ENCODE measurements at regions not wholly inside any gene's neighbourhood (a gene's known extent, or its start where the extent isn't known, plus 50 kb on each side); places are given as distances from the start of the nearest gene placed in this dataset.

- DNase-seq, result no peak
Measured at GRCh38 chr7:13047061-13047460, 359.6 kb downstream of the ARL4A start.

DNA sequence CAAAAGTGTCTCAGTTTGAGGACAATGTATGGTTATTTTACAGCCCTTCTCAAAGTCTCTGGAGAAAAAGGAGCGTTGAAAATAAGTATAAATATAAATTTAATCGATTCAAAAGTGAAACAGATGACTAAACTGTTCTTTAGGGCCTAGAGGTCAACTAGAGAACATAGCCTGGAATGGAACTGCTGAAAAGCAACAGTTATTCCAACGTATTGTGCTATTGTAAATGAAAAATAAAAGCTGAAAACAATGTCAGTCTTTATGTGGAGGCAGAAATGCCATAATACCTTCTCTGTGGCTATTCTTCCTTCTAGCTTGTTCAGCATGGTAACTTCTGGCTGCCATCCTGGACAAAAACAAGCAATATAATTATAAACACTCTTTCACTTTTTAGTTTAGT is 362.5 kb downstream of the ARL4A start:
- DNase-seq, result no peak

DNA sequence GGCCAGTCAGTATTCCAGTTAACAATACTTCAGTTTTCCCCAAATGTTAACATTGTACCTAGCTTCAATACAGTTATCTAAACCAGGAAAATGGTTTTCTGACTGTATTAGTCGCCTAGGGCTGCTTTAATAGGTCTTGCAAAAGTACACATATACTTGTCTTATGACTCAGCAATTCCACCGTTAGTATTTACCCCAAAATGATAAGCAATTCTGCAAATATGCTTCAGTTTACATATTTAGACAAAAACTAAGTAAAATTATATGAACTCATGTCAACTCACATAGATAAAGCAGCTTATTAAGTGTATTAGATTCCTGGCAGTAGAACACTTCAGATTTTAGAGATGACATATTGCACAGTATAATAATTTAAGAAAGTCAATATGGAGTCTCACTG is 363.3 kb downstream of the ARL4A start:
- DNase-seq, result no peak

DNA sequence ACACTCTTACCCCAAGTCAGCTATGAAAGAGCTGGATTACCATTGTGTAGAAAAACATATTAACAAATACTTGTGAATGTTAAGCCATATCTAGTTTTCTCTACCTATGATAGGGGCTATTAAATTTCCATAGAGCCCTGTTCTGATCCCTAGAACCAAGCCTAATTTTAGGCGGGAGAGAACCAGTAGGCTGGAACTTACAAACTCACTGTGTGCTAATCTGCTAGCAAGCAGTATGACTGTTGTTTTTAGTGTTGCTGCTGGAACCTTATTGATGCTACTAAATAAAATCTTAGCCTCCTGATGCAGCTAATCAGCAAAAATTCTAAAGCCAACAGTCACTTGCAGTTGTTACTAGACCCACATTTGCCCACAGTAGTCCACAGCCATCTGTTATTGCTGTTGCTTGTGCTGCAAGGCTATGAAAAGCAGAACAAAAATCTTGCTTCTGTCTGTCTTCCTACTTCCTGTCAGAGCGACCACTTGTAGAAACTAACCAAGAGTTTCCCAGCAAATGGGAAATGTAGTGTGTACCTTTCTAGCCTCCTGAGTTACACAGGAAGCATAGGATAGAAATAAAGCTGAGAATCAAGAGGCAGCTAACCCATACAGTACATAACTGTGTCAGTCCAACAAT is 368.4 kb downstream of the ARL4A start:
- DNase-seq, result no peak

GRCh38 chr7:13057462-13058200 is 370.2 kb downstream of the ARL4A start:
- DNase-seq, result no peak

DNA sequence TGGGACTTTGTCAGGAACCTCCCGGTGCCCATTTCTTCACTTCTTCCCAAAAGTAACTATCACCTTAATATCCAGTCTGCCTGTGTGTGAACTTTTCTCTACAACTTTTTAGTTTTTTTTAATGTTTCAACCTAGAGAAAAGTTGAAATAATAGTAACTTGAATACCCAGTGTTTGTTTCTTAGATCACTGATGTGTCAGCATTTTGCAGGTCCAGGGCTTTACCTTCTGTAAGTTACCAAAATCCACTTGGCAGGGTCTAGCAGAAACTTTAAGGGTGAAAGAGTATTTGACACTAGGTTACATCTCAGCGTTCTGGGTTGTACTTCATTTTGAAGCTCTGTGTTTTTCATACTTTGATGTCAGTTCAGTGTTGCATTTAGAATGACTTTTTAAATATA is 372.7 kb downstream of the ARL4A start:
- DNase-seq, result no peak

GRCh38 chr7:13061115-13061514 is 373.7 kb downstream of the ARL4A start:
- no peak for DNase-seq

DNA sequence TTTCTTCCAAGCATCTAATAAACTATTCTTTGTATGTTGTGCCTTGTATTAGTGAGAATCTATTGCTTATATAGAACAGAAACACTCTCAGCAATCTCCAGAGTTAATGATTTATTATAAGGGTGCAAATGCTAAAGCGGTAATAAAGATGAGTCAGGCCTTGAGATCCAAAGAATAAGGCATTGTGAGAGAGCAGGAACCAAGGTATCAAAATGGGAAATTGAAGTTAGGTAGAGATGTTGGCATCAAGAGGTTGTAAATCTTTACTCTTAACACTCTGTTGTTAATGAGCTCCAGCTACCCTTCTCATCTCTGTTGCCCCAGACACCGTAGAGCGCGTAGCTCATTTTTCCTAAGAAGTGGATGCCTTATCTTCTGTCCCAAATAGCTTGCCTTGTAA is 375.2 kb downstream of the ARL4A start:
- no peak for DNase-seq

GRCh38 chr7:13067036-13067435 is 379.6 kb downstream of the ARL4A start:
- no peak for DNase-seq

GRCh38 chr7:13068032-13068431 is 380.6 kb downstream of the ARL4A start:
- no peak for DNase-seq

- no peak for DNase-seq
Measured at GRCh38 chr7:13069841-13070240, 382.4 kb downstream of the ARL4A start.

DNA sequence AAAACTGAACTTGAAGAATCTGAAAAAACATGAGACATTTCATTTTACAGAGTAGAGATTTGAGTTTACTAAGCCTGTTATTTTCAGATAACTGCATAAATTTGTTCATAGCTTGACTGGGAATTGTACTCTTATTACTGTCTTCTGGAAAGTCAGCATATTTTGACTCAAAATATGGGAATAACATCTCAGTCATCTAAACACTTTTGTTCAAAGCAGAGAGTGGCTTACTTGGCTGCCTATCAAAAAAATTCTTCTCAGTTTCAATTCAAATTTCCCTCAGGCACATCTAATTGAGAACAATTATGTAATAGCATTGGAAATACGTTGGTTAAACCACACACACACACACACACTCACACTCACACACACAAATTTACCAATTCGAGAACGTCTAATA is 384.6 kb downstream of the ARL4A start:
- no peak for DNase-seq

- no peak for DNase-seq
Measured at GRCh38 chr7:13077466-13077865, 390.0 kb downstream of the ARL4A start.

DNA sequence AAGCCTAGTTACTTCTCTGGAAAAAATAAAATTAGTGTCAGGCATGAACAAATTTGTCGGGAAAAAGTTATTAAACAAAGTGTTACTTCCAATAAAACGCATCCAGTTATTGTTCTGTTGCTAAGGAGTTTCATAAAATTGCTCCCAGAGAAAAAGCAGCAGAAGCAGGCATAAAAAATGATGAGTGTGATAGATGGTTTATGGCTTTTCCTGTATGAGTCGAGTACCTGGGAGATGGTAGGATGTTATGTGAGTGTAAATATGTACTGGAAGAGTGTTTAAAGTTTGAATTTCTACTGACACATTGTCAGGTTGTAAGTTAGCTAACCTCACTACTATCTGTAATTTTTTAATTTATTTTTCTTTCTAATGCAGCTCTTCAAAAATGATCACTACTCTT is 390.7 kb downstream of the ARL4A start:
- DNase-seq, result no peak

DNA sequence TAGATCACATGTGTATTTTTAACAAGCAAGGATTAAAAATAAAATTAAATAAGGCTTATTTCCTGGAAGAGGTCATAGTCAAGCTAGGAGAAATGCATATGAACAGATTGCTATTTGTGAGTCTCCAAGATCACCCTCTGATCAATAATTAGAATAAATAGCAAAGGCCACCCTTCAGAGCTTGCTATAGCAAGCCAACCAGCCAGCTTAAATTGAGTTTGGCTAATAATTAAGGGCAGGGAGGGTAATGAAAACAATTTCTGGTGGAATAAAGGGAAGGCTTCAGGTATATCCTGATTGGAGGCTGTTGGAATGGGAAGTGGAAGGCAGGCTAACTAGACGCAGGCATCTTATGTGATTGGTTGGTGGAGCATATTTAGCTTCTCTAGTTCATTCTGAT is 403.5 kb downstream of the ARL4A start:
- DNase-seq, result no peak

- DNase-seq, result no peak
Measured at GRCh38 chr7:13091974-13092707, 404.7 kb downstream of the ARL4A start.

- no peak for DNase-seq
Measured at GRCh38 chr7:13092708-13093005, 405.2 kb downstream of the ARL4A start.

- DNase-seq, result no peak
Measured at GRCh38 chr7:13093160-13093559, 405.7 kb downstream of the ARL4A start.

DNA sequence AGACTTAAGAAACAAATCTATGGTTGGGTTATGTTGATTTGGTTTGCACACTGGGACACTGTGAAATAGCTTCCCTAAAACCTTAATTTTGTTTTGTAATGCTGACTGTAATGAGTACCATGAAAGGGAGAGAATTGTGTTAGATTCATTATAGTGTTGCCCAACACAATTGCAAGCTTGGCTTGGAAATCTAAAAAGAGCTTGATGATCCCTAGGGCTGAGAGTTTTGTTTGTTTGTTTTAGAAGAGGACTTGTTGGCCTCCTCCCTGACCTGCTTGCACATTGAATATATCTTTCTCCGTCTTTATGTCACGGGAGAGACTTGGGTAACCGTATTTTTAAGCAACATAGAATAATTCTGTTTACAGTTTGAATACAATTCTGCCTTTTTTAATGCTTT is 410.1 kb downstream of the ARL4A start:
- peak; percentile 37 for DNase-seq

DNA sequence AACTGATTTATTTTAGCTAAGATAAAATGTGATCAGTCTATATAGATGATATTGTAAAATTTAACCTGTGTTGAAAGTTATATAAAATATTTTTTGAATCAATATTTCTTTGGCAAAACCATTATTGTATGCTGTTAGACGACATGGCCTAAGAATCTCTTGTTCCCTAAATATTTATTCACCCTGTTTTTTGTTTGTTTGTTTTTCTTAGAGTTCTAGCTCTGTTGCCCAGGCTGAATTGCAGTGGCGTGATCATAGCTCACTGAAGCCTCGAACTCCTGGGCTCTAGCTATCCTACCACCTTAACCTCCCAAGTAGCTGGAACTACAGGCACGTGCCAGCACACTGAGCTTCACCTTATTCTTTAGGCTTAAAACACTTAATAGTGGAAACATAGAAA is 410.7 kb downstream of the ARL4A start:
- DNase-seq, result no peak

- DNase-seq, result no peak
Measured at GRCh38 chr7:13099154-13099795, 411.8 kb downstream of the ARL4A start.

GRCh38 chr7:13104128-13104527 is 416.7 kb downstream of the ARL4A start:
- DNase-seq, result no peak

DNA sequence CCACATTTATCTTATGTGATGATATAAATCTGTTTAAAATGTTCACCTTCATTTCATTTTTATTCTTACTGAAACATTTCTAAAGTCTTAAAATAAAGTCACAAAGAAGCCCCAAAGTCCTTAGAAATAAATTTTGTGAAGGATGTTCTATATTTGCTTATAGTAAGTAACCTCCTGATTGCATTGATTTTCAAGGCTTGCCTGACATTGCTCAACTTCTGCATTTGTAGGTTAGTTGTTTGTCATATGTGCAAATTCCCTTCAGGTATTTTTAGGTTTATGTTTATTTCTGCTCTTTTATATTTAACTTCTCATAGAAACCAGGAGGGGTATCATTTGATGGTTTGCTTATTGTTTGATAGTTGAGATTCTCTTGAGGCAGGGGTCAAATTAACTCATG is 417.8 kb downstream of the ARL4A start:
- DNase-seq, result no peak

GRCh38 chr7:13106513-13106912 is 419.1 kb downstream of the ARL4A start:
- no peak for DNase-seq

Measured in NCI-H510A (cell line).